Endometrium (tissue), 2 donors: ENCODE measurements at regions not wholly inside any gene's neighbourhood (a gene's known extent, or its start where the extent isn't known, plus 50 kb on each side); places are given as distances from the start of the nearest gene placed in this dataset.
"Not testable (repeated sequence)": the region's sequence is repeated elsewhere in the genome, so short reads cannot be mapped to it uniquely, and the experiment has no call there.

Source experiments
- FAIRE-seq: peaks from 2 replicates; lab custom pipeline; 2012; peaks lifted over from hg19 to GRCh38; lab: Jason Lieb, UNC
- donor health status: control.
- donor health status: control.

DNA sequence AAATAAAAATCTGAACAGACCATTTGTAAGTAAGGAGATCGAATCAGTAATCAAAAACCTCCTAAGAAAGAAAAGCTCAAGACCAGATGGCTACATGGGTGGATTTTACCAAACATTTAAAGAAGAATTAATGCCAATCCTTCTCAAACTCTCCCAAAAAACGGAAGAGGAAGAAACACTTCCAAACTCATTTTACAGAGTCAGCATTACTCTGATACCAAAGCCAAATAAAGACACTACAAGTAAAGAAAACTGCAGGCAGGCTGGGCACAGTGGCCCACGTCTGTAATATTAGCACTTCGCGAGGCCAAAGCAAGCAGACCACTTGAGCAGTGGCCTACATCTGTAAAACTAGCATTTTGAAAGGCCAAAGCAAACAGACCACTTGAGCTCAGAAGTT lies 159.8 kb downstream of the DPY19L2 start:
- no peak for FAIRE-seq

- FAIRE-seq, result no peak
Observed at GRCh38 chr12:63499567-63499966, 168.7 kb downstream of the DPY19L2 start.

GRCh38 chr12:63498239-63498638 lies 170.1 kb downstream of the DPY19L2 start:
- FAIRE-seq, result no peak

- no peak for FAIRE-seq
Observed at GRCh38 chr12:63496654-63497053, 171.6 kb downstream of the DPY19L2 start.

DNA sequence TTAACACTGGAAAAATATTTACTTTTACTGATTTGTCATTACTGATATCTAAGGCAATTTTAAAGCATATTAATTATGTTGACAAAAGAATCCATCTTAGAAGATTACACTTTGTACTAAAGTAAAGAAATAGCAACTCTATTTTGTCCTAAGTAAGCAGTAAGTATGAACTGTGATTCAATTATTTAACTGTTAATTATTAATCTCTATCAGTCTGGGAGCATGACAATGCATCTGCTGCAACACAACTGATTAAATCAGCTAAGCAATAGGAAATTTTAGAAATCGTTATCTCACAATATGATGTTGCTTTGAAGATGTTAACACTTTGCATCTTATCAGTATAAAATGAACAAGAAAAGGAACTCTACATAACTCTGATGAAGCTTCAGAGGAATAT lies 172.3 kb downstream of the DPY19L2 start:
- FAIRE-seq, result no peak

DNA sequence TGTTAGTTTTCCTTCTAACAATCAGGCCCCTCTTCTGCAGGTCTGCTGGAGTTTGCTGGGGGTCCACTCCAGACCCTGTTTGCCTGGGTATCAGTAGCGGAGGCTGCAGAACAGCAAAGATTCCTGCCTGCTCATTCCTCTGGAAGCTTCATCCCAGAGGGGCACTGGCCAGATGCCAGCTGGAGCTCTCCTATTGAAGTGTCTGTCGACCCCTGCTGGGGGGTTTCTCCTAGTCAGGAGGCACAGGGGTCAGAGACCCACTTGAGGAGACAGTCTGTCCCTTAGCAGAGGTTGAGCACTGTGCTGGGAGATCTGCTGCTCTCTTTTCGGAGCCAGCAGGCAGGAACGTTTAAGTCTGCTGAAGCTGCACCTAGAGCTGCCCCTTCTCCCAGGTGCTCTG lies 174.9 kb downstream of the DPY19L2 start:
- not testable (repeated sequence) for FAIRE-seq

DNA sequence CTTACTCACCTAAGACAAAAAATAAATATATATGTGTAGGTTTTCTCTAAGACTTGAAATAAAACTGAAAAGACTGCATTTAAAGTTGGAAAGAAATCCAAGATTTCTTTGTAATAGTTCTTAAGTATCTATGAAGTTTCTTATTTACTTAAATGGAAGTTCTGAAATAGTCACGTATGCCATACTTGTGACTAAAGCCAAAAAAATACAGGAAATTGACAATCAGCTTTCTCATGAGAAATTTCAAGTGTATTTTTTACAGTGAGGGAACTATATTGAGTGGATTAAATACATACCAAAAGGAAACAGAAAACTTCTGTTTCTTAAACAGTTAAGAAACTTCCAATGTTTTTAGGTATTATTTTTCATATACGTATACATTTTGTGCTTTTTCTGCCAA lies 188.1 kb downstream of the DPY19L2 start:
- no peak for FAIRE-seq

- FAIRE-seq, result no peak
Observed at GRCh38 chr12:63470161-63470560, 198.1 kb downstream of the DPY19L2 start.

- no peak for FAIRE-seq
Observed at GRCh38 chr12:63467951-63468350, 200.3 kb downstream of the DPY19L2 start.

GRCh38 chr12:63457857-63458256 lies 210.4 kb downstream of the DPY19L2 start:
- FAIRE-seq, result no peak

DNA sequence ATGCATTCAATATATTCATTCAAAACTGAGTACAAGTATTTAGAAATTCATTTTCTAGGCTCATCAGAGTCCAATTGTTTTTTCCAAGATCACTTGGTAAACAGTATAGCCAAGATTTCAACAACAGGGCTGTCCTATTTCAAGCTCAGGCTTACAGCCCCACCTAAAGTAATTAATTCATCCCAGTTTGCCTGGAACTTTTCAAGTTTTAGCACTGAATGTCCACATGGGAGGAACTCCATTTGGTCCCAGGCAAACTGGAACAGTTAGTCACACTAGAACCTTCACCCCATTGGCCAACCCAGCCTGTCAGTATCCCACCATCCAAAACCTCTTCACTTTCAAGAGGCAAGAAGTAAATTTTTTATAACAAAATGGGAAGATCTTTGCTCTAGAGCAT lies 210.9 kb downstream of the DPY19L2 start:
- FAIRE-seq, result no peak

GRCh38 chr12:63450816-63451215 lies 217.5 kb downstream of the DPY19L2 start:
- FAIRE-seq, result no peak

GRCh38 chr12:63450334-63450733 lies 218.0 kb downstream of the DPY19L2 start:
- no peak for FAIRE-seq

- FAIRE-seq, result no peak
Observed at GRCh38 chr12:63445224-63445880, 222.9 kb downstream of the DPY19L2 start.

DNA sequence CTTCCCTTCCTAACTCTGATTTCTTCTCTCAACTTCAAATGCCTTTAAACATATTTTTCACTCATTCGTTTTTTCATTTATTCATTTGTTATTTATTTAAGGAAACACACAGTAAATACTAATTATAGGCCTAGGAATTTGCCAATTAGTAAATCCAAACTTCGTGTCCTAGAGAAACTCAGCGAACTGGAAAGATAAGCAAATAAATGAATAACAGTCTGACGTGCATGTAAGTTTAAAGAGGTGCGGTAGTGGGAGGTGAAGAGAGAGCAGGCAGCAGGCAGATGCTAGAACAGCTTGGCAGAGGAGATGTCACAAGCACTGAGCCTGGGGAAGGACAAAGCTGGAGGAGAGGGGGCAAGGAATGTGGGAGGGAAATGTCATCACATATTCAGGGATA lies 228.2 kb downstream of the DPY19L2 start:
- no peak for FAIRE-seq

DNA sequence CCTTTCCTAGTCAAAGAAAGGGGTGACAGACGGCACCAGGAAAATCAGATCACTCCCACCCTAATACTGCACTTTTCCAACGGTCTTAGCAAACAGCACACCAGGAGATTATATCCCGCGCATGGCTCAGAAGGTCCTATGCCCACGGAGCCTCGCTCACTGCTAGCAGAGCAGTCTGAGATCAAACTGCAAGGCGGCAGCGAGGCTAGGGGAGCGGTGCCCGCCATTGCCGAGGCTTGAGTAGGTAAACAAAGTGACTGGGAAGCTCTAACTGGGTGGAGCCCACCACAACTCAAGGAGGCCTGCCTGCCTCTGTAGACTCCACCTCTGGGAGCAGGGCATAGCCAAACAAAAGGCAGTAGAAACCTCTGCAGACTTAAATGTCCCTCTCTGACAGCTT lies 233.9 kb downstream of the DPY19L2 start:
- FAIRE-seq, result not testable (repeated sequence)

GRCh38 chr12:63427969-63428368 lies 240.3 kb downstream of the DPY19L2 start:
- FAIRE-seq, result not testable (repeated sequence)

DNA sequence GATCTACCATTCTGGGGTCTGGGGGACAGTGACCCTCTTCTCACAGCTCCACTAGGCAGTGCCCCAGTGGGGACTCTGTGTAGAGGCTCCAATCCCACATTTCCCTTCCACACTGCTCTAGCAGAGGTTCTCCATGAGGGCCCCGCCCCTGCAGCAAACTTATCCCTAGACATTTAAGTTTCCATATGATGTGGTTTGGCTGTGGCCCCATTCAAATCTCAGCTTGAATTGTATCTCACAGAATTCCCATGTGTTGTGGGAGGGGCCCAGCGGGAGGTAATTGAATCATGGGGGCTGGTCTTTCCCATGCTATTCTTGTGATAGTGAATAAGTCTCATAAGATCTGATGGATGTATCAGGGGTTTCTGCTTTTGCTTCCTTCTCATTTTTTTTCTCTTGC lies 241.3 kb downstream of the DPY19L2 start:
- FAIRE-seq, result not testable (repeated sequence)

DNA sequence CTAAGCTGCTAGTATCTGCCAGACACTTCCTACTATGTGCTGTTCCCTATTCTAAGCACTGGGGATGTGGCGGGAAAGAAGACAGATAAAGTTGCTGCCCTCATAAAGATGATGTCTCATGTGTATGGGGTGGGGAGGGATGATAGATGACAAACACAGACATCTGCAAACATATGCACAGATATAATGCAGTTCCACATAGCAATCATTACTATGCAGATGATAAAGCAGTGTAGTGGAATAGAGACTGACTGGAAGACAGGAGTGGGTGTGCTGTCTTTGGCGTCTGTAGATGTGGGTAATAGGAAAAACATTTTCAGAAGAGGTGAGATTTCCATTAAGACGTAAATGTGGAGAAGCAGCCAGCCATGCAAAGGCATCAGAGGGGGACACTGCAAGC lies 243.6 kb downstream of the DPY19L2 start:
- no peak for FAIRE-seq

DNA sequence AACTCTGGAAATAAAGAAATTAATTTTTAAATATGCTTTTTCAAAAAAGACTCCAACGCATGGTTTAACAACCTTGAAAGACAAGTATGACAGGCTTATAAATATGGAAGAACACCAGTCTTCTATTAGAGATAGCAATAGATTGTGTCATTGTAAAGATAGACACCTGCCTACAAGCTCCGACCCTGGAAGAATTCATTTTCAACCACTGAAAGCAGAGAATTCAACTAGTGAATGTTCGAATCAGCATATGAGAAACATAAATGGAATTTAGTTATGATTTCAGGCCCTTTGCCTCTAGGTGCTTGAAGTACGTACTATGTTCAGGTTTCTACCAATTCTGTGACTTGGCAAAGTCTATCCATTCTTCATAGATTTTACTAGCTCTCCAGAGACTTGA lies 244.5 kb downstream of the DPY19L2 start:
- FAIRE-seq, result no peak

- no peak for FAIRE-seq
Observed at GRCh38 chr12:63420206-63420644, 248.1 kb downstream of the DPY19L2 start.

- FAIRE-seq, result no peak
Observed at GRCh38 chr12:63419154-63419553, 249.1 kb downstream of the DPY19L2 start.

GRCh38 chr12:63416788-63417187 lies 251.5 kb downstream of the DPY19L2 start:
- FAIRE-seq, result no peak

DNA sequence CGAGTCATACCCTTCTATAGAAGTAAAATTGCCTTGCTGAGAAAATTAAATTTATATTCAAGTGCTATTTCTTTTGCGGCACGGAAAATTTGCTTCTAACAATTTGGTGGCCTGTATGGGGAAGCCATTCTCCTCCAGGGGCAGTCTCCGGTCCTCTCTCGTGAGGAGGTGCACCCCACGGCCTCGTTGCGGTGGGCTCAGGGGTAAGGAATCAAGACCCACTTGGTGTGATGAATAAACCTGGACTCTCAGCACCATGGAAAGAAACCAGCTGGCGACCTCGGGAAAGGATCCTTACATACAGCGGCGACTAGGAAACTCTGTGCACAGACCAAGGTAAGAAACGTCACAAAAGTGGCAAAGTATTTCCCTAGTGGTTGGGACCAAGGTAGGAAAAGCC lies 252.9 kb downstream of the DPY19L2 start:
- FAIRE-seq, result no peak

DNA sequence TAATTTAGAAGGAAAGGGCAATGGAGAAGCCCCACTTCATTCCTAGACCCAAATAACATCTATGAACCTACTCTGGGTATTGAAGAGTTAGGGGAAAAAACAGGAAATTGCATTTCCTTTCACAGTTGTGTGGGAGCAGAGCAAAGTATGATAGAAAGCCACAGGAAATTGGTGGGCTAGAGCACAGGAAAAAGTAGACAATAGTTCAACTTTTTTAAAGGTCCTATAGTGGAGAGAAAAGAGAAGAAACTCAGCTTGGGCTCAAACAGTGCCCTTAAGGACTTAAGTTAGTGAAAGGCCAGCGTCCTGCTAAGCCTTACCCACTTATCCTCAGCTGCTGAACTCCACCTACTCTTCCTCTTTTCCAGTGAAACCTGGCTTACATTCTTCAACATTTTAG lies 258.1 kb downstream of the DPY19L2 start:
- FAIRE-seq, result no peak
